Adrenal gland (tissue), 9 donors: ENCODE measurements at regions not wholly inside any gene's neighbourhood (a gene's known extent, or its start where the extent isn't known, plus 50 kb on each side); places are given as distances from the start of the nearest gene placed in this dataset.
"Not testable (repeated sequence)": the region's sequence is repeated elsewhere in the genome, so short reads cannot be mapped to it uniquely, and the experiment has no call there.

Experiments used
- DNase-seq, 7 donors: peaks; one replicate each; pipeline ENCODE4 v3.0.0-alpha.2; 2019 to 2020
- H3K27ac ChIP-seq, 5 donors: fragments of 200-600 bp; sonication (generic) in 4 of 5; 1 replicate in 3 of 5; 2 replicates in 2 of 5; pipeline versions ENCODE4 v1.5.1 to v1.8.0; 2016 to 2020; ENCODE audit warnings: mild to moderate bottlenecking in 1 of 5
- H3K27me3 ChIP-seq: fragments of 200-600 bp; 2 replicates; pipeline ENCODE4 v1.8.0; 2021
- H3K36me3 ChIP-seq, 2 donors: fragments of 200-600 bp; replicated peaks in 1 of 2; 1 replicate in 1 of 2; 2 replicates in 1 of 2; pipeline versions ENCODE4 v1.5.1 to v1.8.0; 2018 to 2022
- H3K4me1 ChIP-seq, 2 donors: fragments of 200-600 bp; replicated peaks in 1 of 2; 1 replicate in 1 of 2; 2 replicates in 1 of 2; pipeline versions ENCODE4 v1.5.1 to v1.8.0; 2018 to 2021
- H3K4me3 ChIP-seq, 4 donors: fragments of 200-600 bp; sonication (generic) in 3 of 4; one replicate each; pipeline ENCODE4 v1.5.1; 2016 to 2018
- H3K9me3 ChIP-seq, 3 donors: fragments of 200-600 bp; sonication (generic) in 1 of 3; replicated peaks in 1 of 3; 1 replicate in 2 of 3; 2 replicates in 1 of 3; pipeline versions ENCODE4 v1.5.1 to v1.8.0; 2016 to 2021
- CTCF ChIP-seq, 6 experiments: fragments of 450-650 bp in 4 of 6; fragments of 200-600 bp in 2 of 6; sonication (generic) in 1 of 6; IDR thresholded peaks; 1 replicate in 5 of 6; 2 replicates in 1 of 6; pipeline versions ENCODE4 v1.5.1 to v1.8.0; 2016 to 2021; ENCODE audit warnings: antibody characterized with exemption in 6 of 6, mild to moderate bottlenecking in 2 of 6, moderate library complexity in 1 of 6
- POLR2A ChIP-seq, 2 donors: fragments of 450-650 bp; IDR thresholded peaks; one replicate each; pipeline ENCODE4 v1.6.1; 2017; ENCODE audit warnings: antibody characterized with exemption in 2 of 2, mild to moderate bottlenecking in 2 of 2, moderate library complexity in 1 of 2
- WGBS, 4 donors: extraction: QIAGEN DNeasy Blood & Tissue Kit in 2 of 4; methylation state at CpG; one replicate each; pipeline versions ENCODE4 v1.1.5 to v1.1.7; 2013 to 2017; 5-methylcytosine and 5-hydroxymethylcytosine counted together
- intact Hi-C, 2 donors: fragments of 100-400 bp; cut with DNase I; formaldehyde crosslinking; loops; one replicate each; pipeline versions ENCODE4 v1.14.1 to v1.15.0; 2022 to 2023
- donor health status: healthy with polysubstance abuse.
- donor health status: Bipolar disorder and iron deficiency.
- donor health status: DM: yes; HTN: yes; CAD: no.
- donor health status: DM: no; HTN: no; CAD: no.
- donor health status: DM: no; HTN: no; CAD: no.

- WGBS, 4 donors: 77 to 84% (median 80%) methylated on average over 5 of the region's 5 CpGs
- Histone ChIP-seq H3K4me1 (no peaks in the 10 kb centered on the region), H3K27ac (no peak overlapping the region), H3K9me3 (no peaks in the 10 kb centered on the region), H3K4me3 (no peak overlapping the region), H3K27me3 (no peaks in the 10 kb centered on the region), H3K36me3 (no peaks in the 10 kb centered on the region)
- intact Hi-C loops: no loop called here
- TF ChIP-seq POLR2A (IDR thresholded peaks at IDR 0.05) (no peak), CTCF (IDR thresholded peaks at IDR 0.05) (no peak)
- no peak for DNase-seq
Measured at GRCh38 chrX:93264261-93265002, 408.9 kb downstream of the NAP1L3 start.

DNA sequence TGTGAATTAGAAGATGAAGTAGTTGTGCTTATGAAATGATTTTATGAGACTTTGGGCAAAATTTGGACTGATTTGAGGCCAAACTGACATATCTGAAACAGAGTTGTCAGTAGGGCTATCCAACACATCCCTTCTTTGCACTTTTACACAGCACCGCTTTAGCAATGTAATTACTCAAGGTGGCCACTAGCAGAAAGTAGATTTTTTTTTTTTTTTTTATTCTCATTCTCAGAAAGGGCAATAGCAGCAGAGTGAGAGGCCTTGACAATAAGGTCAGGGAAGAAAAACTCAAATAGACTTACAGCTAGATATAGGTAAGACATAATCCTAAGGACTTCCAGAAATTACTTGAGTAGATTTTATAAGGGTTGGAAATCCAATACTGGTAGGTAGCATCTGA lies 414.3 kb downstream of the NAP1L3 start:
- no peaks in the 10 kb centered on the region for H3K27me3 ChIP-seq
- no peaks in the 10 kb centered on the region for H3K4me1 ChIP-seq
- no peak overlapping the region for H3K27ac ChIP-seq
- H3K36me3 ChIP-seq: no peaks in the 10 kb centered on the region
- no peak overlapping the region for H3K4me3 ChIP-seq
- peak in 1 of 6 experiments; percentile 24 for TF ChIP-seq CTCF (IDR thresholded peaks at IDR 0.05)
- TF ChIP-seq POLR2A (IDR thresholded peaks at IDR 0.05): no peak
- H3K9me3 ChIP-seq: no peaks in the 10 kb centered on the region
- 37 to 59% (median 49%) methylated on average over 1 of the region's 1 CpG for WGBS, 4 donors
- intact Hi-C loops: no loop called here
- DNase-seq: no peak

- H3K27ac ChIP-seq: no peak overlapping the region
- WGBS, 4 donors: 67 to 77% (median 74%) methylated on average over 5 of the region's 5 CpGs
- TF ChIP-seq POLR2A (IDR thresholded peaks at IDR 0.05) (no peak), CTCF (IDR thresholded peaks at IDR 0.05) (no peak)
- no peak overlapping the region for H3K4me3 ChIP-seq
- intact Hi-C loops: no loop called here
- no peaks in the 10 kb centered on the region for H3K27me3 ChIP-seq
- H3K36me3 ChIP-seq: no peaks in the 10 kb centered on the region
- no peaks in the 10 kb centered on the region for H3K4me1 ChIP-seq
- no peak for DNase-seq
- H3K9me3 ChIP-seq: no peaks in the 10 kb centered on the region
Measured at GRCh38 chrX:93242897-93243296, 430.5 kb downstream of the NAP1L3 start.

GRCh38 chrX:93235494-93236256 lies 437.7 kb downstream of the NAP1L3 start:
- DNase-seq, H3K4me3 ChIP-seq, H3K4me1 ChIP-seq, H3K27me3 ChIP-seq, H3K27ac ChIP-seq, H3K36me3 ChIP-seq, intact Hi-C loops, H3K9me3 ChIP-seq: not testable (repeated sequence)
- 88 to 94% (median 91%) methylated on average over 18 to 32 of the region's 32 CpGs for WGBS, 4 donors
